DOHH2 (cell line): ENCODE measurements at regions not wholly inside any gene's neighbourhood (a gene's known extent, or its start where the extent isn't known, plus 50 kb on each side); places are given as distances from the start of the nearest gene placed in this dataset.

Experiments
- EZH2phosphoT487 ChIP-seq: fragments of 200-600 bp; sonication (generic); IDR thresholded peaks from 2 replicates; pipeline ENCODE4 v1.6.1; 2017; ENCODE audit warnings: borderline replicate concordance, mild to moderate bottlenecking, antibody characterized with exemption, low read length, moderate library complexity, mixed read lengths
- TF ChIP-seq, protein P1 (sequence below): fragments of 200-600 bp; sonication (generic); IDR thresholded peaks from one replicate; pipeline ENCODE4 v1.5.1; 2014; ENCODE audit warnings: antibody characterized with exemption, mild to moderate bottlenecking, low read depth, low read length; ENCODE audit not compliant: poor library complexity, severe bottlenecking

DNA sequence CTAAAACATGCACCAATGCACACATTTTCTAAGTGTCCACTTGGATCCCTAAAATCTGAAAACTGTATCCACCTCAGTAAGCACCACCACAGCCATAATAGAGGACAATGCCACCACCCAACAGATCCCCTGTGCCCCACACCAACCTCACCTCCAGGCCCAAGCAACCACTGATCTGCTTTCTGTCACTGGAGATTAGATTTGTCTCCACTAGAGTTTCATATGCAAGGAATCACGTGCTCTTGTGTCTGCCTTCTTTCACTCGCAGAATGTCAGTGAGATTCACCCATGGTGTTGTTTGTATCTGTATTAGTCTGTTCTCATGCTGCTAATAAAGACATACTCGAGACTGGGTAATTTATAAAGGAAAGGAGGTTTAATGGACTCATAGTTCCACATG is 216.1 kb upstream of the WWC1 start:
- TF ChIP-seq, protein P1, sequence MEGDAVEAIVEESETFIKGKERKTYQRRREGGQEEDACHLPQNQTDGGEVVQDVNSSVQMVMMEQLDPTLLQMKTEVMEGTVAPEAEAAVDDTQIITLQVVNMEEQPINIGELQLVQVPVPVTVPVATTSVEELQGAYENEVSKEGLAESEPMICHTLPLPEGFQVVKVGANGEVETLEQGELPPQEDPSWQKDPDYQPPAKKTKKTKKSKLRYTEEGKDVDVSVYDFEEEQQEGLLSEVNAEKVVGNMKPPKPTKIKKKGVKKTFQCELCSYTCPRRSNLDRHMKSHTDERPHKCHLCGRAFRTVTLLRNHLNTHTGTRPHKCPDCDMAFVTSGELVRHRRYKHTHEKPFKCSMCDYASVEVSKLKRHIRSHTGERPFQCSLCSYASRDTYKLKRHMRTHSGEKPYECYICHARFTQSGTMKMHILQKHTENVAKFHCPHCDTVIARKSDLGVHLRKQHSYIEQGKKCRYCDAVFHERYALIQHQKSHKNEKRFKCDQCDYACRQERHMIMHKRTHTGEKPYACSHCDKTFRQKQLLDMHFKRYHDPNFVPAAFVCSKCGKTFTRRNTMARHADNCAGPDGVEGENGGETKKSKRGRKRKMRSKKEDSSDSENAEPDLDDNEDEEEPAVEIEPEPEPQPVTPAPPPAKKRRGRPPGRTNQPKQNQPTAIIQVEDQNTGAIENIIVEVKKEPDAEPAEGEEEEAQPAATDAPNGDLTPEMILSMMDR: no peak
- TF ChIP-seq EZH2phosphoT487: no peak
